Activated naive CD4-positive, alpha-beta T cell treated with anti-CD3 and anti-CD28 coated beads for 36 hours (primary cell): ENCODE measurements at regions not wholly inside any gene's neighbourhood (a gene's known extent, or its start where the extent isn't known, plus 50 kb on each side); places are given as distances from the start of the nearest gene placed in this dataset.
"Not testable (repeated sequence)": the region's sequence is repeated elsewhere in the genome, so short reads cannot be mapped to it uniquely, and the experiment has no call there.

Experiments
- CTCF ChIA-PET: fragments of 350-600 bp; sonication (Branson Sonifier 250); formaldehyde crosslinking; loops from one replicate; lab custom pipeline; 2021; ENCODE audit warnings: antibody characterized with exemption; lab: Charles Lee
- DNase-seq: peaks from one replicate; pipeline ENCODE4 v3.0.0-alpha.2; 2020
- H3K27ac Mint-ChIP-seq: one replicate; pipeline ENCODE4 v1.8.0; 2021; ENCODE audit warnings: mild to moderate bottlenecking, mixed read lengths
- H3K27me3 Mint-ChIP-seq: one replicate; pipeline ENCODE4 v1.8.0; 2021; ENCODE audit warnings: low read depth, mixed read lengths
- H3K36me3 Mint-ChIP-seq: one replicate; pipeline ENCODE4 v1.8.0; 2021; ENCODE audit warnings: low read depth, mixed read lengths
- H3K4me1 Mint-ChIP-seq: one replicate; pipeline ENCODE4 v1.8.0; 2021; ENCODE audit warnings: low read depth, mixed read lengths
- H3K4me3 Mint-ChIP-seq: one replicate; pipeline ENCODE4 v1.8.0; 2021; ENCODE audit warnings: mild to moderate bottlenecking, moderate library complexity, mixed read lengths
- H3K9me3 Mint-ChIP-seq: one replicate; pipeline ENCODE4 v1.8.0; 2021; ENCODE audit warnings: mixed read lengths
- intact Hi-C: fragments of 100-400 bp; cut with micrococcal nuclease; formaldehyde crosslinking; loops from one replicate; pipeline ENCODE4 v1.15.1; 2023

GRCh38 chr2:239834143-239834542 is 191.0 kb downstream of the NDUFA10 start:
- Mint-ChIP-seq H3K9me3 (no peaks in the 10 kb centered on the region), H3K27ac (no peak overlapping the region), H3K4me3 (no peak overlapping the region), H3K36me3 (no peaks in the 10 kb centered on the region), H3K4me1 (no peaks in the 10 kb centered on the region), H3K27me3 (no peaks in the 10 kb centered on the region)
- no peak for DNase-seq
- intact Hi-C loops = no loop called here
- CTCF ChIA-PET = no interaction called here

- H3K27ac Mint-ChIP-seq = no peak overlapping the region
- CTCF ChIA-PET = no interaction called here
- DNase-seq = no peak
Measured at GRCh38 chr2:239833269-239834109, 191.7 kb downstream of the NDUFA10 start.

GRCh38 chr2:239832490-239833268 is 192.5 kb downstream of the NDUFA10 start:
- no peaks in the 10 kb centered on the region for H3K9me3 Mint-ChIP-seq
- no peaks in the 10 kb centered on the region for H3K27me3 Mint-ChIP-seq
- no peaks in the 10 kb centered on the region for H3K4me1 Mint-ChIP-seq
- intact Hi-C loops = no loop called here
- no peak for DNase-seq
- H3K36me3 Mint-ChIP-seq = no peaks in the 10 kb centered on the region
- no peak overlapping the region for H3K27ac Mint-ChIP-seq
- no peak overlapping the region for H3K4me3 Mint-ChIP-seq
- CTCF ChIA-PET = interaction anchor here (0.7 kb wide), 1 partner anchor 80 kb away, joined by 4 read pairs; no protein-coding TSS in a partner anchor

More at GRCh38 chr2:239833269-239834109, 191.7 kb downstream of the NDUFA10 start:
- H3K4me3 Mint-ChIP-seq = no peak overlapping the region
- H3K36me3 Mint-ChIP-seq = no peaks in the 10 kb centered on the region
- intact Hi-C loops = no loop called here
- no peaks in the 10 kb centered on the region for H3K27me3 Mint-ChIP-seq
- no peaks in the 10 kb centered on the region for H3K4me1 Mint-ChIP-seq
- no peaks in the 10 kb centered on the region for H3K9me3 Mint-ChIP-seq

- H3K4me3 Mint-ChIP-seq = no peak overlapping the region
- DNase-seq = no peak
- H3K4me1 Mint-ChIP-seq = no peaks in the 10 kb centered on the region
- H3K27ac Mint-ChIP-seq = no peak overlapping the region
- no peaks in the 10 kb centered on the region for H3K9me3 Mint-ChIP-seq
- intact Hi-C loops = no loop called here
- H3K27me3 Mint-ChIP-seq = no peaks in the 10 kb centered on the region
- CTCF ChIA-PET = interaction anchor here (0.7 kb wide), 1 partner anchor 80 kb away, joined by 4 read pairs; no protein-coding TSS in a partner anchor
- H3K36me3 Mint-ChIP-seq = no peaks in the 10 kb centered on the region
Measured at GRCh38 chr2:239831861-239832489, 193.2 kb downstream of the NDUFA10 start.

- no peak for DNase-seq
- no peaks in the 10 kb centered on the region for H3K4me1 Mint-ChIP-seq
- no peaks in the 10 kb centered on the region for H3K9me3 Mint-ChIP-seq
- no peaks in the 10 kb centered on the region for H3K27me3 Mint-ChIP-seq
- H3K27ac Mint-ChIP-seq = no peak overlapping the region
- H3K36me3 Mint-ChIP-seq = no peaks in the 10 kb centered on the region
- H3K4me3 Mint-ChIP-seq = no peak overlapping the region
- intact Hi-C loops = no loop called here
- CTCF ChIA-PET = no interaction called here
Measured at GRCh38 chr2:239831001-239831731, 194.0 kb downstream of the NDUFA10 start.

GRCh38 chr2:239830121-239831000 is 194.8 kb downstream of the NDUFA10 start:
- no peaks in the 10 kb centered on the region for H3K27me3 Mint-ChIP-seq

GRCh38 chr2:239829326-239829725 is 195.8 kb downstream of the NDUFA10 start:
- CTCF ChIA-PET = no interaction called here
- Mint-ChIP-seq H3K4me1 (no peaks in the 10 kb centered on the region), H3K9me3 (no peaks in the 10 kb centered on the region), H3K36me3 (no peaks in the 10 kb centered on the region), H3K27me3 (peaks cover 2% of the 10 kb centered on the region), H3K27ac (no peak overlapping the region), H3K4me3 (no peak overlapping the region)
- DNase-seq = no peak
- intact Hi-C loops = no loop called here

More at GRCh38 chr2:239830121-239831000, 194.8 kb downstream of the NDUFA10 start:
- no peak overlapping the region for H3K27ac Mint-ChIP-seq
- intact Hi-C loops = no loop called here
- CTCF ChIA-PET = no interaction called here
- H3K4me3 Mint-ChIP-seq = no peak overlapping the region
- no peaks in the 10 kb centered on the region for H3K4me1 Mint-ChIP-seq
- no peaks in the 10 kb centered on the region for H3K36me3 Mint-ChIP-seq
- DNase-seq = no peak
- no peaks in the 10 kb centered on the region for H3K9me3 Mint-ChIP-seq

- H3K27ac Mint-ChIP-seq, H3K27me3 Mint-ChIP-seq, H3K4me1 Mint-ChIP-seq, H3K9me3 Mint-ChIP-seq, intact Hi-C loops, H3K4me3 Mint-ChIP-seq, DNase-seq, H3K36me3 Mint-ChIP-seq, CTCF ChIA-PET: not testable (repeated sequence)
Measured at GRCh38 chr2:239828973-239829275, 196.2 kb downstream of the NDUFA10 start.

- peaks cover 3% of the 10 kb centered on the region for H3K27me3 Mint-ChIP-seq
- intact Hi-C loops = no loop called here
- H3K9me3 Mint-ChIP-seq = no peaks in the 10 kb centered on the region
- no peak overlapping the region for H3K4me3 Mint-ChIP-seq
- no peaks in the 10 kb centered on the region for H3K4me1 Mint-ChIP-seq
- H3K36me3 Mint-ChIP-seq = no peaks in the 10 kb centered on the region
- CTCF ChIA-PET = no interaction called here
- H3K27ac Mint-ChIP-seq = no peak overlapping the region
- no peak for DNase-seq
Measured at GRCh38 chr2:239828192-239828972, 196.8 kb downstream of the NDUFA10 start.

GRCh38 chr2:239827523-239827890 is 197.6 kb downstream of the NDUFA10 start:
- H3K36me3 Mint-ChIP-seq = no peaks in the 10 kb centered on the region
- DNase-seq = no peak
- CTCF ChIA-PET = no interaction called here
- H3K4me3 Mint-ChIP-seq = no peak overlapping the region
- no peaks in the 10 kb centered on the region for H3K4me1 Mint-ChIP-seq
- H3K27ac Mint-ChIP-seq = no peak overlapping the region
- H3K9me3 Mint-ChIP-seq = no peaks in the 10 kb centered on the region
- peaks cover 3% of the 10 kb centered on the region for H3K27me3 Mint-ChIP-seq
- intact Hi-C loops = no loop called here
